ENCODE measurements at regions not wholly inside any gene's neighbourhood (a gene's known extent, or its start where the extent isn't known, plus 50 kb on each side); places are given as distances from the start of the nearest gene placed in this dataset.
A peak's percentile ranks its signal among the peaks of the same experiment; 100 is the strongest.

GRCh38 chr4:147418226-147418625 lies 62.7 kb upstream of the EDNRA start:
- no peaks in the 10 kb centered on the region for H3K4me1 ChIP-seq (ENCODE audit: control insufficient read depth in 2 of 3, insufficient read depth in 2 of 3, low read depth in 1 of 3, low read length in 3 of 3)
- no peak overlapping the region for H3K9ac ChIP-seq (ENCODE audit: low read length in 3 of 3)
- FAIRE-seq (no peak), DNase-seq (peak in 2 of 5 donors; percentile 10 to 21)
- no peaks in the 10 kb centered on the region for H3K27me3 ChIP-seq (ENCODE audit: control insufficient read depth, insufficient read depth, low read length)
- H3K27ac ChIP-seq (ENCODE audit: low read depth in 2 of 2, low read length in 2 of 2), result no peak overlapping the region
- H3K36me3 ChIP-seq (ENCODE audit: control insufficient read depth in 2 of 3, insufficient read depth in 3 of 3, low read length in 3 of 3), result no peaks in the 10 kb centered on the region
- intact Hi-C loops (cut with DNase I), result no loop called here
- peaks cover 0 to 3% (median 0%) of the 10 kb centered on the region in 3 donors for H3K9me3 ChIP-seq (ENCODE audit: control insufficient read depth in 2 of 3, insufficient read depth in 1 of 3, low read length in 3 of 3)
- no peak for TF ChIP-seq CTCF (IDR thresholded peaks at IDR 0.05; ENCODE audit: borderline replicate concordance, extremely low read depth, insufficient read depth)
- no peak overlapping the region for H3K4me3 ChIP-seq (ENCODE audit: low read length in 3 of 3)

GRCh38 chr4:147421456-147421855 lies 59.4 kb upstream of the EDNRA start:
- Histone ChIP-seq H3K4me1 (ENCODE audit: control insufficient read depth in 2 of 3, insufficient read depth in 2 of 3, low read depth in 1 of 3, low read length in 3 of 3) (no peaks in the 10 kb centered on the region), H3K27me3 (ENCODE audit: control insufficient read depth, insufficient read depth, low read length) (no peaks in the 10 kb centered on the region), H3K27ac (ENCODE audit: low read depth in 2 of 2, low read length in 2 of 2) (no peak overlapping the region), H3K9ac (ENCODE audit: low read length in 3 of 3) (no peak overlapping the region), H3K9me3 (ENCODE audit: control insufficient read depth in 2 of 3, insufficient read depth in 1 of 3, low read length in 3 of 3) (no peaks in the 10 kb centered on the region), H3K36me3 (ENCODE audit: control insufficient read depth in 2 of 3, insufficient read depth in 3 of 3, low read length in 3 of 3) (no peaks in the 10 kb centered on the region), H3K4me3 (ENCODE audit: low read length in 3 of 3) (no peak overlapping the region)
- DNase-seq (no peak), FAIRE-seq (no peak)
- intact Hi-C loops (cut with DNase I), result no loop called here
- TF ChIP-seq CTCF (IDR thresholded peaks at IDR 0.05; ENCODE audit: borderline replicate concordance, extremely low read depth, insufficient read depth), result no peak

GRCh38 chr4:147423229-147423628 lies 57.7 kb upstream of the EDNRA start:
- no peak for TF ChIP-seq CTCF (IDR thresholded peaks at IDR 0.05; ENCODE audit: borderline replicate concordance, extremely low read depth, insufficient read depth)
- FAIRE-seq, result no peak
- intact Hi-C loops (cut with DNase I), result no loop called here

GRCh38 chr4:147425019-147425418 lies 55.9 kb upstream of the EDNRA start:
- Histone ChIP-seq H3K9ac (ENCODE audit: low read length in 3 of 3) (no peak overlapping the region), H3K4me3 (ENCODE audit: low read length in 3 of 3) (no peak overlapping the region), H3K4me1 (ENCODE audit: control insufficient read depth in 2 of 3, insufficient read depth in 2 of 3, low read depth in 1 of 3, low read length in 3 of 3) (no peaks in the 10 kb centered on the region), H3K27ac (ENCODE audit: low read depth in 2 of 2, low read length in 2 of 2) (no peak overlapping the region), H3K36me3 (ENCODE audit: control insufficient read depth in 2 of 3, insufficient read depth in 3 of 3, low read length in 3 of 3) (no peaks in the 10 kb centered on the region), H3K9me3 (ENCODE audit: control insufficient read depth in 2 of 3, insufficient read depth in 1 of 3, low read length in 3 of 3) (no peaks in the 10 kb centered on the region), H3K27me3 (ENCODE audit: control insufficient read depth, insufficient read depth, low read length) (no peaks in the 10 kb centered on the region)
- DNase-seq (no peak), FAIRE-seq (no peak)
- intact Hi-C loops (cut with DNase I), result no loop called here
- no peak for TF ChIP-seq CTCF (IDR thresholded peaks at IDR 0.05; ENCODE audit: borderline replicate concordance, extremely low read depth, insufficient read depth)

More at GRCh38 chr4:147423229-147423628, 57.7 kb upstream of the EDNRA start:
- Histone ChIP-seq H3K36me3 (ENCODE audit: control insufficient read depth in 2 of 3, insufficient read depth in 3 of 3, low read length in 3 of 3) (no peaks in the 10 kb centered on the region), H3K4me3 (ENCODE audit: low read length in 3 of 3) (no peak overlapping the region), H3K27me3 (ENCODE audit: control insufficient read depth, insufficient read depth, low read length) (no peaks in the 10 kb centered on the region), H3K9ac (ENCODE audit: low read length in 3 of 3) (no peak overlapping the region), H3K9me3 (ENCODE audit: control insufficient read depth in 2 of 3, insufficient read depth in 1 of 3, low read length in 3 of 3) (no peaks in the 10 kb centered on the region), H3K27ac (ENCODE audit: low read depth in 2 of 2, low read length in 2 of 2) (no peak overlapping the region), H3K4me1 (ENCODE audit: control insufficient read depth in 2 of 3, insufficient read depth in 2 of 3, low read depth in 1 of 3, low read length in 3 of 3) (no peaks in the 10 kb centered on the region)
- DNase-seq, result no peak

Measured in kidney (tissue), 13 donors.